Mesendoderm (in vitro differentiated cells): ENCODE measurements at regions not wholly inside any gene's neighbourhood (a gene's known extent, or its start where the extent isn't known, plus 50 kb on each side); places are given as distances from the start of the nearest gene placed in this dataset.
"Not testable (repeated sequence)": the region's sequence is repeated elsewhere in the genome, so short reads cannot be mapped to it uniquely, and the experiment has no call there.

Experiments used
- DNase-seq: peaks from one replicate; pipeline ENCODE4 v3.0.0; 2013
- H2AK5ac ChIP-seq: 2 replicates; pipeline ENCODE4 v1.6.1; 2013; ENCODE audit warnings: low read length, inconsistent platforms
- H2BK120ac ChIP-seq: 2 replicates; pipeline ENCODE4 v1.6.1; 2013; ENCODE audit warnings: low read depth, mild to moderate bottlenecking, low read length, moderate library complexity, mixed read lengths
- H2BK15ac ChIP-seq: replicated peaks from 2 replicates; pipeline ENCODE4 v1.6.1; 2013; ENCODE audit warnings: low read depth, mild to moderate bottlenecking, moderate library complexity
- H2BK5ac ChIP-seq: 2 replicates; pipeline ENCODE4 v1.6.1; 2013; ENCODE audit warnings: low read length, inconsistent platforms
- H3K18ac ChIP-seq: 2 replicates; pipeline ENCODE4 v1.6.1; 2013; ENCODE audit warnings: mild to moderate bottlenecking, low read length, mixed read lengths
- H3K23ac ChIP-seq: one replicate; pipeline ENCODE4 v1.6.1; 2013; ENCODE audit warnings: low read length
- H3K27ac ChIP-seq: 2 replicates; pipeline ENCODE4 v1.5.1; 2013; ENCODE audit warnings: low read depth, mild to moderate bottlenecking, inconsistent platforms, low read length, moderate library complexity
- H3K27me3 ChIP-seq: 2 replicates; pipeline ENCODE4 v1.6.1; 2013; ENCODE audit warnings: low read length, control low read depth, mild to moderate bottlenecking, inconsistent platforms; ENCODE audit not compliant: insufficient read depth, poor library complexity
- H3K36me3 ChIP-seq: 2 replicates; pipeline ENCODE4 v1.6.1; 2013; ENCODE audit warnings: low read length, inconsistent platforms; ENCODE audit not compliant: control insufficient read depth, insufficient read depth
- H3K4ac ChIP-seq: one replicate; pipeline ENCODE4 v1.6.1; 2013; ENCODE audit warnings: low read depth, mild to moderate bottlenecking, low read length, moderate library complexity
- H3K4me1 ChIP-seq: 2 replicates; pipeline ENCODE4 v1.6.1; 2013; ENCODE audit warnings: low read depth, low read length, inconsistent platforms; ENCODE audit not compliant: control insufficient read depth
- H3K4me2 ChIP-seq: 2 replicates; pipeline ENCODE4 v1.6.1; 2013; ENCODE audit warnings: low read length
- H3K4me3 ChIP-seq: 2 replicates; pipeline ENCODE4 v1.5.1; 2013; ENCODE audit warnings: mild to moderate bottlenecking, low read length
- H3K56ac ChIP-seq: one replicate; pipeline ENCODE4 v1.6.1; 2013; ENCODE audit warnings: low read length
- H3K79me1 ChIP-seq: 2 replicates; pipeline ENCODE4 v1.6.1; 2013; ENCODE audit warnings: low read length, inconsistent platforms
- H3K79me2 ChIP-seq: 2 replicates; pipeline ENCODE4 v1.6.1; 2013; ENCODE audit warnings: mild to moderate bottlenecking, low read length; ENCODE audit not compliant: control insufficient read depth, insufficient read depth
- H3K9ac ChIP-seq: 2 replicates; pipeline ENCODE4 v1.6.1; 2013; ENCODE audit warnings: low read length, inconsistent platforms
- H4K5ac ChIP-seq: one replicate; pipeline ENCODE4 v1.6.1; 2013; ENCODE audit warnings: low read length
- H4K8ac ChIP-seq: one replicate; pipeline ENCODE4 v1.6.1; 2013; ENCODE audit warnings: low read depth, mild to moderate bottlenecking, control low read depth, low read length, moderate library complexity
- WGBS: extraction: QIAGEN DNeasy Blood & Tissue Kit; methylation state at CpG from one replicate; pipeline ENCODE4 v1.1.7; 2013; ENCODE audit warnings: low lambda C conversion rate, missing lambda C conversion rate; ENCODE audit not compliant: insufficient coverage; ENCODE audit errors: extremely low coverage; 5-methylcytosine and 5-hydroxymethylcytosine counted together

GRCh38 chr15:62415498-62415897 is 250.4 kb upstream of the C2CD4B start:
- H3K56ac ChIP-seq: no peak overlapping the region
- peaks cover 12% of the 10 kb centered on the region for H3K79me2 ChIP-seq
- H2AK5ac ChIP-seq: no peak overlapping the region
- no peaks in the 10 kb centered on the region for H3K36me3 ChIP-seq
- peaks cover 17% of the 10 kb centered on the region for H3K79me1 ChIP-seq
- H3K9ac ChIP-seq: no peak overlapping the region
- peaks cover 10% of the 10 kb centered on the region for H3K4me1 ChIP-seq
- no peak overlapping the region for H3K18ac ChIP-seq
- no peaks in the 10 kb centered on the region for H3K27me3 ChIP-seq
- no peak overlapping the region for H3K27ac ChIP-seq
- no peak overlapping the region for H3K4me3 ChIP-seq
- no peak overlapping the region for H3K4ac ChIP-seq
- H4K8ac ChIP-seq: no peak overlapping the region
- no peak overlapping the region for H3K4me2 ChIP-seq
- H4K5ac ChIP-seq: no peak overlapping the region
- no peak overlapping the region for H3K23ac ChIP-seq
- H2BK120ac ChIP-seq: no peak overlapping the region
- no peak for DNase-seq
- H2BK15ac ChIP-seq: no peak overlapping the region
- WGBS: no CpG with 5 or more reads among the region's 7 CpGs
- H2BK5ac ChIP-seq: no peak overlapping the region

- H2BK5ac ChIP-seq: no peak overlapping the region
- no peak overlapping the region for H3K23ac ChIP-seq
- H3K4me3 ChIP-seq: no peak overlapping the region
- no peak overlapping the region for H2AK5ac ChIP-seq
- H3K4ac ChIP-seq: no peak overlapping the region
- no peak overlapping the region for H3K27ac ChIP-seq
- no peak overlapping the region for H3K56ac ChIP-seq
- no CpG with 5 or more reads among the region's 3 CpGs for WGBS
- H3K18ac ChIP-seq: no peak overlapping the region
- H2BK120ac ChIP-seq: no peak overlapping the region
- H2BK15ac ChIP-seq: no peak overlapping the region
- H4K5ac ChIP-seq: no peak overlapping the region
- no peak overlapping the region for H4K8ac ChIP-seq
- H3K36me3 ChIP-seq: no peaks in the 10 kb centered on the region
- H3K4me1 ChIP-seq: peaks cover 10% of the 10 kb centered on the region
- DNase-seq: peak; percentile 85
- H3K79me2 ChIP-seq: peaks cover 7% of the 10 kb centered on the region
- H3K9ac ChIP-seq: no peak overlapping the region
- peaks cover 12% of the 10 kb centered on the region for H3K79me1 ChIP-seq
- H3K27me3 ChIP-seq: no peaks in the 10 kb centered on the region
- H3K4me2 ChIP-seq: no peak overlapping the region
Observed at GRCh38 chr15:62416526-62416925, 251.4 kb upstream of the C2CD4B start.

GRCh38 chr15:62417439-62417838 is 252.4 kb upstream of the C2CD4B start:
- no peak overlapping the region for H2BK120ac ChIP-seq

GRCh38 chr15:62418496-62418895 is 253.4 kb upstream of the C2CD4B start:
- not testable (repeated sequence) for H3K36me3 ChIP-seq, H3K23ac ChIP-seq, H2BK15ac ChIP-seq, H2AK5ac ChIP-seq, H3K27ac ChIP-seq, H2BK120ac ChIP-seq, H3K4me2 ChIP-seq, H3K4me3 ChIP-seq, H3K18ac ChIP-seq, H3K79me2 ChIP-seq, H4K5ac ChIP-seq, DNase-seq, H3K56ac ChIP-seq, H3K4ac ChIP-seq, H4K8ac ChIP-seq, H2BK5ac ChIP-seq, H3K27me3 ChIP-seq, H3K9ac ChIP-seq, H3K79me1 ChIP-seq
- peaks cover 10% of the 10 kb centered on the region for H3K4me1 ChIP-seq
- no CpG with 5 or more reads among the region's 3 CpGs for WGBS

More at GRCh38 chr15:62417439-62417838, 252.4 kb upstream of the C2CD4B start:
- H3K9ac ChIP-seq: no peak overlapping the region
- no peaks in the 10 kb centered on the region for H3K27me3 ChIP-seq
- peaks cover 10% of the 10 kb centered on the region for H3K4me1 ChIP-seq
- WGBS: no CpG with 5 or more reads among the region's 3 CpGs
- H3K79me1 ChIP-seq: peaks cover 8% of the 10 kb centered on the region
- no peak overlapping the region for H3K4ac ChIP-seq
- H3K56ac ChIP-seq: no peak overlapping the region
- H2BK15ac ChIP-seq: no peak overlapping the region
- no peak for DNase-seq
- H3K4me3 ChIP-seq: no peak overlapping the region
- no peak overlapping the region for H3K27ac ChIP-seq
- H4K5ac ChIP-seq: no peak overlapping the region
- H3K4me2 ChIP-seq: no peak overlapping the region
- no peaks in the 10 kb centered on the region for H3K36me3 ChIP-seq
- peaks cover 5% of the 10 kb centered on the region for H3K79me2 ChIP-seq
- no peak overlapping the region for H3K23ac ChIP-seq
- H3K18ac ChIP-seq: no peak overlapping the region
- H4K8ac ChIP-seq: no peak overlapping the region
- no peak overlapping the region for H2AK5ac ChIP-seq
- no peak overlapping the region for H2BK5ac ChIP-seq

- Histone ChIP-seq H4K5ac (no peak overlapping the region), H3K4me3 (no peak overlapping the region), H3K9ac (no peak overlapping the region), H3K23ac (no peak overlapping the region), H3K56ac (no peak overlapping the region), H3K4me1 (peaks cover 10% of the 10 kb centered on the region), H3K79me1 (peaks cover 10% of the 10 kb centered on the region), H3K4ac (no peak overlapping the region), H3K79me2 (peaks cover 4% of the 10 kb centered on the region), H2BK120ac (no peak overlapping the region), H2BK15ac (no peak overlapping the region), H2AK5ac (no peak overlapping the region), H4K8ac (no peak overlapping the region), H3K36me3 (no peaks in the 10 kb centered on the region), H3K4me2 (no peak overlapping the region), H2BK5ac (no peak overlapping the region), H3K27ac (no peak overlapping the region), H3K18ac (no peak overlapping the region), H3K27me3 (no peaks in the 10 kb centered on the region)
- no peak for DNase-seq
- WGBS: no CpG with 5 or more reads among the region's 2 CpGs
Observed at GRCh38 chr15:62419192-62419591, 254.1 kb upstream of the C2CD4B start.

GRCh38 chr15:62420371-62420770 is 255.3 kb upstream of the C2CD4B start:
- not testable (repeated sequence) for H2BK15ac ChIP-seq, H3K27ac ChIP-seq, H3K36me3 ChIP-seq, H3K4ac ChIP-seq, H3K4me2 ChIP-seq, H2AK5ac ChIP-seq, H4K5ac ChIP-seq, H2BK5ac ChIP-seq, H3K23ac ChIP-seq, H3K18ac ChIP-seq, DNase-seq, H3K4me3 ChIP-seq, H4K8ac ChIP-seq, H3K27me3 ChIP-seq, H2BK120ac ChIP-seq, H3K56ac ChIP-seq, H3K79me2 ChIP-seq, H3K9ac ChIP-seq
- no CpG with 5 or more reads among the region's 6 CpGs for WGBS
- peaks cover 10% of the 10 kb centered on the region for H3K4me1 ChIP-seq
- H3K79me1 ChIP-seq: peaks cover 12% of the 10 kb centered on the region
